Superior temporal gyrus (tissue), 1 donor: ENCODE measurements at regions not wholly inside any gene's neighbourhood (a gene's known extent, or its start where the extent isn't known, plus 50 kb on each side); places are given as distances from the start of the nearest gene placed in this dataset.

ENCODE experiments used
- DNase-seq: peaks from one replicate; pipeline ENCODE4 v3.0.0-alpha.2; 2016; ENCODE audit errors: extremely low spot score

DNA sequence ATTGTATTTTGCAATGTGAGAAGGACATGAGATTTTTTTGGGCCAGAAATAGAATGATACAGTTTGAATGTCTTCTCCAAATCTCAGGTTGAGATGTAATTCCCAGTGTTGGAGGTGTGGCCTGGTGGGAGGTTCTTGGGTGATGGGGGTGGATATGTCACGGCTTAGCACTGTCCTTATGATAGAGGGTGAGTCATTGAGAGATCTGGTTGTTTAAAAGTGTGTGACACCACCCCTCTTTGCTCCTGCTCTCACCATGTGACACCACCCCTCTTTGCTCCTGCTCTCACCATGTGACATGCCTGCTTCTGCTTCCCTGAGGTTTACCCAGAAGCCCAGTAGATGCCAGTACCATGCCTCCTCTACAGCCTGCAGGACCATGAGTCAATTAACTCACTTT is 1226.9 kb downstream of the PCDH7 start:
- no peak for DNase-seq

DNA sequence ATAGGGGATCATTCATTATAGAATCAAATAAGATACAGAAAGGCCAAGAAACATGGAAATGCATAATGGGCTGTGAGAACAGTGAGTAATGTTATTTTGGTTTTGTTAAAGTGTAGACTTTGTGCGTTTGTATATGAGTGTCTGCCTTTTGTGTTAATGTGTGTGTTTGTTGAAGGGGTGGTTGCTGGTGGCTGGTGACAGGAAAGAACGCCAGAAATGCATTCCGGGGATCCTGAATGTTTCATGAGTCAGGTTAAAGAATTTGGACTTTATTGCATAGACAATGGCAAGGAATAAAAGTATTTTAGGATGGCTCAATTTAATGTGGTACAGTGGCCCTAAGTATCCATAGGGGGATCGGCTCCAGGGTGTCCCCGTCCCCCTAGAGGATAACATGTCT is 1228.9 kb downstream of the PCDH7 start:
- no peak for DNase-seq

DNA sequence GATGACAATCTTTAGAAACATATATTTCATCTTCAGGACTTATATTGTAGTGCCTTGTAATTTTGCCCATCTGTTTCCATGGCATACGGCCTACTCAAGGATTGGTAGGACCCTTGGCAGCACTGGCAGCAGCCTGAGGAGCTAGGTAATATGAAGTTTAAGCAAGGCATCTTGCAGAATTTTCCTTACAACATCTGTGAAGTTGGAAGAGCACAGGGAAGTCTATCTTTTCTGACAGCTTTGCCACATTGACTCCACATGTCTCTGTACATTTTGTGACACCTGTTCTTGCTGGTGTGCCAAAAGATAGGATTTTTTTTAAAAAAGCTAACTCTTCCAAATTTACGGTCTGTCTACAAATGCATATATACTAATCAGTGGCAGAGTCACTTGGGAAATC is 1235.2 kb downstream of the PCDH7 start:
- no peak for DNase-seq

DNA sequence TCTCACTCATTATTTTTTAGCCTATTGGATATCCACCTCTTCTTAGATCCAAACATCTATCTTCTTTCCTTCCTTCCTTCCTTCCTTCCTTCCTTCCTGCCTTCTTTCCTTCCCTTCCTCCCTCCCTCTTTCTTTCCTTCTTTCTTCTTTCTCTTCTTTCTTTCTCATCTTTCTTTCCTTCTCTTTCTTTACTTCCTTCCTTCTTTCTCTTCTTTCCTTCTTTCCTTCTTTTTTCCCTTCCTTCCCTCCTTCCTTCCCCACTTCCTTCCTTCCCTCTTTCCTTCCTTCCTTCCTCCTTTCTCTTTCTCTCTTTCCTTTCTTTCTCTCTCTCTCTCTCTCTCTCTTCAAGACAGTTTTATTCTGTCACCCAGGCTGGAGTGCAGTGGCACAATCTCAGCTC is 1239.8 kb downstream of the PCDH7 start:
- no peak for DNase-seq

DNA sequence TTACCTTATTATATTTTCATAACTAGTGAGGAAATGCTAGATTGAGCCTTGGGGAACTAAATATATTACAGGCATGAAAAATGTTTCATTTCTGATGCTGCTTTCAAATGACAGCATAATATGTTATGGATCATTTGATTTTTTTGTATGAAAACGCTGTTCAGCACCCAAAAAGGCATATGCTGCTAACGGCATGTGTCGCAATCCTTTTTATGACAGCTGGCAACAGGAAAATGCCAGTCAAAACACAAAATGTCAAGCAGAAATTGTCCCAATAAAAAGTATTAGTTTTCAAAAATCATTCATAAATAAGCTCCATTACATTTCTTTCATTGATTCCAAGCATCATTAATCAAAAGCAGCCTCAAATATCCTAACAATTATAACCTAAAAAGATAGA is 1244.5 kb downstream of the PCDH7 start:
- no peak for DNase-seq

DNA sequence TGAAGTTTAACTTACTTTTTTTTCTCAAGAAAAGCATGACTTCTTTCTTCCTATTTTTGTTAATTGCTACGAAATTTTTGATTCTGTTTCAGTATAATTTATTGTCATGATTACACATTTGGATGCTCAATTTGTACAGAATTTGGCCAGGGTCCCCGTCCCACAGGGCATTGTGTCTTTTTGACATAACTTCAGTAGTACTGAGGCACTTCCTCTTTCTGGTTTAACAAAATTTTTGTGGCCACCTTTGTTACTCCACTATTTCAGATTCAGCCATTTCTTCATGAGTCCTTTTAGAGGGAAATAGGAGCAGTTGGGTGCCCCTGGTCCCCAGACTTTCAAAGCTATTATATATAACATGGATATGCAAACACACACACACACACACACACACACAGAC is 1248.7 kb downstream of the PCDH7 start:
- DNase-seq = no peak

DNA sequence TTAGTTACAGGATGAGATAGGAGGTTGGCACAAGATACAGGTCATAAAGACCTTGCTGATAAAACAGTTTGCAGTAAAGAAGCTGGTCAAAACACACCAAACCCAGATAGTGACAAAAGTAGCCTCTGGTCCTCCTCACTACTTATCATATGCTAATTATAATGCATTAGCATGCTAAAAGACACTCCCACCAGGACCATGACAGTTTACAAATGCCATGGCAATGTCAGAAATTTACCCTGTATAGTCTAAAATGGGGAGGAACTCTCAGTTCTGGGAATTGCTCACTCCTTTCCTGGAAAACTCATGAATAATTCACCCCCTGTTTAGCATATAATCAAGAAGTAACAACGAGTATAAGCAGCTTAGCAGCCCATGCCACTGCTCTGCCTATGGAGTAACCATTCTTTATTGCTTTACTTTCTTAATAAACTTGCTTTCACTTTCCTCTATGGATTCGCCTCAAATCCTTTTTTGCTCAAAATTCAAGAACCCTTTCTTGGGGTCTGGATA is 1254.4 kb downstream of the PCDH7 start:
- no peak for DNase-seq

DNA sequence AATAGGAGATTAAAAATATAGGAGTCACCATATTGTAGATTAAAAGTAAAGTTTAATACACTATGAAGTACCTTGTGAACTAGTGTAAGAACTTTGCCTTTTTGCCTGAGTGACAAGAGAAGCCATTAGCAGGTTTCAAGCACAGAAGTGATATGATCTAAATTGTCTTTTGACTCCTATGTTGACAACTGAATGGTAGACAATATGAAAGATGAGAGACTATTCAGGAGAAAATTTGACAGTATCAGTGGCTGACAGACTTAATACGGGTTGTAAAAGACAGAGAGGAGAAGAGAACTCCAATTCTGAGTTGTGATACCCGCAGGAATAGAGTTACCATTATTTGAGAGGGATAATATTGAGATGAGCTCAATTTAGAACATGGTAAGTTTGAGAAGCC is 1259.8 kb downstream of the PCDH7 start:
- DNase-seq = no peak

DNA sequence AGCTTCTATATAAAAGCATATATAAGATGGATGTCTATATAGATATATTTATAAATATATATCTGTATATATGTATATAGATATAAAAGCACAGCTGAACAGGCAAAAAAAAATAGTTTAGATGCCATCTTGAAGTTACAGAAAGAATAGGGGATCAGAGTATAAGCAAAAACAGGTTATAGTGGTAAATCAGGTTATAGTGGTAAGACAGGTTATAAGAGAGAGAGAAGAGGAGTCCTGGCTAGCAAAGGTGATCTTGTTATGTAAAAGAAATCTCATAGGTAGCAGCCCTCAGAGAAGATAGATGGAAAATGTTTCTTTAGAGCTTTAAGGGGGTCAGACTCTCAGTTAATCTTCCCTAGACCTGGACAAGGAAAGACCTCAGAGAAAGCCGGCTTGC is 1263.1 kb downstream of the PCDH7 start:
- DNase-seq = no peak

DNA sequence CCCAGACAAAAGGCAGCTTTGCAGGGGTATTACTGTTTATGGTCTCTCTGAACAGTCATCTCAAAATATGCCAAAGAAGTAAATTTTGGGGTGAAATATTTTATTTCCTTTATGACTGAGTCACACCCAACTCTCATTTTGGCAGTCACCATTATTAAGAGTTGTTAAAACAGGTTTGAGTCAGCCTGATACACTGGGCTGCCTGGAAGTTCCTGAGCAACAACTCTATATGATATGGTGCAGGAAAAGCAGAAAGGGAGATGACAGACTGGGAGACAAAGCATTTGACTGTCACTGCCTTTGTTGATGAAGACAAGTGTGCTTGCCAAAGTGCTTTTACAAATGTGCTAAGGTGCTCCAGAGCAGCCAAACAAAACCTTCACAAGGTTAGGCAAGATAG is 1263.5 kb downstream of the PCDH7 start:
- no peak for DNase-seq

DNA sequence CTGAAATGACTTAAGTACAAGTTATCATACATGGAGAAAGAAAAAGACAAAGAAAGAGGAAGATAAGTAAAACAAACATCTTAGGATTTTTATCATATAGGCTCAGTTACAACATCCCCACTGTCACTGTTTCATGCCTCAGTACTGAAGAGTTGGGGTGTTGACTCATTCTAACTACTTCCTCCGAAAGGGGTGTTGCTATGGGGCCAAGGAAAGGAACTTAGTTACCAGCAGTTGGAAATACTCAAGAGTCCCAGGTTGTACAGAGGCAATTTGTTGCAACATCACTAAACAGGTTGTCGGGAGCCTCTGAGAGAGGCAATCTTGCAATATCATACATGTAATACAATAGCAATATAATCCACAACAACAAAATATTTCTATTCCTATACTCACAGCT is 1264.7 kb downstream of the PCDH7 start:
- DNase-seq = no peak

DNA sequence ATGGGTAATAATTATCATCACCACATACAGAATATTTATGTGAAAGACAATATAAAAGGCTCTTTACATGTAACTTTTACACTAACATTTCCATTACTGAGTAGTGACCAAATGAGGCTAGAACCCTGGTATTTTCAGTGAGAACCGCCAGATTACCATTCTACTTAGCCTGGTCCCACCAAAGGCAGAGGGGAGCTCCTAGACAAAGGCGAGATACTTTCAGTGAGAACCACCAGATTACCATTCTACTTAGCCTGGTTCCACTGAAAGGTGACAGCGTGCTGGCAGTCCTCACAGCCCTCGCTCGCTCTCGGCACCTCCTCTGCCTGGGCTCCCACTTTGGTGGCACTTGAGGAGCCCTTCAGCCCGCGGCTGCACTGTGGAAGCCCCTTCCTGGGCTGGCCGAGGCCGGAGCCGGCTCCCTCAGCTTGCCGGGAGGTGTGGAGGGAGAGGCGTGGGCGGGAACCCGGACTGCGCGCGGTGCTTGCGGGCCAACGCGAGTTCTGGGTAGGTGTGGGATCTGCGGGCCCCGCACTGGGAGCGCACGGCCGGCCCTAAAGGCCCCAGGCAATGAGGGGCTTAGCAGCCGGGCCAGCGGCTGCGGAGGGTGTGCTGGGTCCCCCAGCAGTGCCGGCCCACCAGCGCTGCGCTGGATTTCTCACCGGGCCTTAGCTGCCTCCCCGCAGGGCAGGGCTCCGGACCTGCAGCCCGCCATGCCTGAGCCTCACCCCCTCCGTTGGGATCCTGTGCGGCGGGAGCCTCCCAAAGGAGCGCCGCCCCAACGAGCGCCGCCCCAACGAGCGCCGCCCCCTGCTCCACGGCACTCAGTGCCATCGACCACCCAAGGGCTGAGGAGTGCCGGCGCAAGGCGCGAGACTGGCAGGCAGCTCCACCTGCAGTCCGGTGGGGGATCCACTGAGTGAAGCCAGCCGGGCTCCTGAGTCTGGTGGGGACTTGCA is 1276.1 kb downstream of the PCDH7 start:
- no peak for DNase-seq

DNA sequence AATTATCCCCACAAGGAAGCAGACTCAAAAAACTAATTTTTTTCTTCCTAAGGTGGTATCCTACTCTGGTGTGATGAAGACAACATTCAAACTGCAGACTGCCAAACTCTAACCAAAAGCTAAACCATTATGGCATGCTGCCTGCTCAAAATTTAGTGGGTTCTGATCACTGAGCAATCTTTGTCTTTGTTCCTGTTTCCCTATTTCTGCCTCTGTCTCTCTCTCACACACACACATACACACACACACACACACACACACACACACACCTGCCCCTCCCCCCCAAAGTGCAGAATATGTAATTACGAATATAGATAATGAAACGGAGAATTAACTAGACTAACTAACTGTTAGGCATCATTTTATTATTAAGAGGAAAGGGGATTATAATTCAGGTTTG is 1278.6 kb downstream of the PCDH7 start:
- no peak for DNase-seq

DNA sequence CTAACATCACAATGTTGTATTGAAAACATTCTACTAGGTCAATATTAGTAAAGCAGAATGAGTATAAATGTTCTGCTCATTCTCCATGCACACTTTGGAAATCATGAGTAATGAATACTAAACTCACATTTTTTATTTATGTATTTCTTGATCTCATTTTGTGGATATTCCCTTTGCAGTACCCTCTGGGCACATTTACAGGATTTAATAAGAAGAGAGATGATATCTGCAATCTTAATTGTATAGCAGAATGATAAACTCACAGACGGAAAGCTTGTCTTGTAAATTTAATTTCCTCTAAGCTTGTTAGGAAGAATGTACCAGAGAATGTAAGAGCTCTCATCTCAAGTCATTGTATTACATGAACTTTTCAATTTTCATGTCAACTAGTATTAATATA is 1279.7 kb downstream of the PCDH7 start:
- DNase-seq = no peak

DNA sequence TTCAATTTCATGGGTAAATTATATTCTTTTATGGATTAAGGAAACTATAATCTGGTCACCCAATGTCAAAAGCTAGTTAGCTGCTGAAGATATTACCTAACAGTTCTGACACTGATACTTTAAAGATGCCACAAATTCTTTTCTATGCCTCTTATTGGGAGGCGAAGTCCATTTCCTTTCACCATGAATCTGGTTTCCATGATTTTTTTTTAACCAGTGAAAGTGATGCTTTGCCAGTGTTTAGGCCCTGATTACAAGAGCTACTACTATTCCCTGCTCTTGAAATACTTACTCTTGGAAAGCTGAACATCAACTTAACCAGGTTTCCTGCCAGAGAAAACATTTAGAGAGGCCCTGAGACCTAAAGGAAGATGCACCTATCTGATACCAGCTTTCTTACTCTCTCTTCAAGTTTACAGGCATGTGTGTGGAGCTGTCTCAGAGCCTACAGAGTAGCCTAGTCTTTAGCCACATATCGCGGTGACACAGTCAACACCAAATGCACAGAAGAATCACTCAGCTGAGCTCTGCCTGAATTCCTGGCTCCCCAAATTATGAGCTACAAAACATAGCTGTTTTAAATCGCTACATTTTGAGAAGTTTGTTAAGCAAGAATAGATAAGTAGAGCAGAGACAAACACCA is 1280.8 kb downstream of the PCDH7 start:
- DNase-seq = no peak

DNA sequence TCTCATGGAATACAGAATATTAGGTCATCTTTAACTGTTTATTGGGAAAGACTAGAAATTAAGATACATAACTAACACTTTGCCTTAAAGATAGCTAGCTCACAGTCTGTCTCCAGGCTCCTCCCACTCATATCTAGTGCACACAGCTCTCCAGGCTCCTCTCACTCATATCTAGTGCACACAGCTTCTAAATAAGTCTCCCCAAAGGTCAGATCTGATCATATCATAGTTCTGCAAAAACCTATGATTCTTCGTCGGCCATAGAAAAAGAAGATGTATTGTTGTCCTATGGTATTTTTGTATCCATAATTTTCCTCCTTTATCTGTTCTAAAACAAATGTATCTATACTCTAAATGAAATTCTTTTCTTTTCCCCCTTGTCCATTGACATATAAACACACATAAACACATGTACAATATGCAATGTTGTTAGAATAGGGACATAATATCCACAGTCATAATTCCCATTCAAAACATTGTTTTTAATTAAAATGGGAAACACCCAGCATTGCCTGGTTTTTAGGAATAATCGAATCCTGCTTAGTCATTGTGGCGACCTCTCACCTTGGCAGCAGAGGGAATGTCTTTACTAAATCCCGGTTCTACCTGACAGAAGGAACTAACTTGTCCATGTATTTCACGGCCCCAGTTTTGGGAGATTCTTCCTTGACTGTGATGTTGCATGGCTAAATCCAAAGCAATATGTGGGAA is 1282.0 kb downstream of the PCDH7 start:
- no peak for DNase-seq

DNA sequence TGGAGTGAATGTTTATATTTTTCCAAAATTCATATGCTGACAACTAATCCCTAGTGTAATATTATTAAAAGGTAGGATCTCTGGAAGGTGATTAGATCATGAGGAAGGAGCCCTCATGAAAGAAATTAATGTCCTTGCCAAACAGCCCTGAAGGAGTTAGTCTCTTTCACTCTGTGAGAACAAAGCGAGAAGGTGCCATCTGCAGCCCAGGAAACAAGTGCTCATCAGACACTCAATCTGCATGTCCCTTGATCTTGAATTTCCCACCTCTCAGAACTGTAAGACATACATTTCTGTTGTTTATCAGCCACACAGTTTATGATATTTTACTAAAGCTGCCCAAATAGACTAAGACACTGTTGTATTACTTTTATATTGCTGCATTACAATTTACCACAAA is 1283.4 kb downstream of the PCDH7 start:
- DNase-seq = no peak

DNA sequence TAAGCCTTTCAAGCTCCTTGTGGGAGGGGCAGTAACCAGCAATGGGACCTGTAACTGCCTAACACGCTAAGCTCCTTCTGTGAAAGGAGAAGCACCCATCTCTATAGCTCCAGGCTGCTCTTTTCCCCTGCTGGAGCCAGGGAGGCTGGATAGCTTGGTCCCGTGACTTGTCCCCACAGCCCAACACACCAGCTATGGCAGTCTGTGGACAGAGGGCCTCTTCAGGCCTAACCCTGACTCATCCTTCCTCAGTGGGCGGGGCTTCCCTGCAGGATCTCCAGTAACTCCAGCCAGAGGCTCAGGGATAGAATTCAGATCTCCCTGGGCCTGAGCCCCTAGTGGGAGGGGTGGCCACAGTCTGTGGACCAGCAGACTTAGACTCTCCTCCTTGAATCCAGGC is 1290.1 kb downstream of the PCDH7 start:
- DNase-seq = no peak

DNA sequence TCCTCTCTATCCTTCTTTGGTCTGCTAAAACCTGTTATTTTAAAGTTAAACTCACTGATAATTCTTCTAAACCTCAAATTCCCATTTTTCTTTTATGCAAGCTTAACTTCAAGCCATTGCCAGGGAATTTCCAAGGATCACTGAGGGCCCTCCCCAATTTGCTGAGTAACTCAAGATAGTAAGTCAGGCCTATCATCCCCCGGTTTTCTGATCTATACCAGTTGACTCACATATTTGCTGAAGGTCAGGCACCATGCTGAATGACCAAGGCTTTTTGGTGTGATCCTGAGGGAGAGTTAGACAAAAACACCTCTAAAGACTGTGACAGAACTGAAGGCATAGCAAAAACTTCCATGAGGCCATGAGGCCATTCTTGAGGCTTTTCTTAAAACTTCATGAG is 1301.9 kb downstream of the PCDH7 start:
- DNase-seq = no peak

DNA sequence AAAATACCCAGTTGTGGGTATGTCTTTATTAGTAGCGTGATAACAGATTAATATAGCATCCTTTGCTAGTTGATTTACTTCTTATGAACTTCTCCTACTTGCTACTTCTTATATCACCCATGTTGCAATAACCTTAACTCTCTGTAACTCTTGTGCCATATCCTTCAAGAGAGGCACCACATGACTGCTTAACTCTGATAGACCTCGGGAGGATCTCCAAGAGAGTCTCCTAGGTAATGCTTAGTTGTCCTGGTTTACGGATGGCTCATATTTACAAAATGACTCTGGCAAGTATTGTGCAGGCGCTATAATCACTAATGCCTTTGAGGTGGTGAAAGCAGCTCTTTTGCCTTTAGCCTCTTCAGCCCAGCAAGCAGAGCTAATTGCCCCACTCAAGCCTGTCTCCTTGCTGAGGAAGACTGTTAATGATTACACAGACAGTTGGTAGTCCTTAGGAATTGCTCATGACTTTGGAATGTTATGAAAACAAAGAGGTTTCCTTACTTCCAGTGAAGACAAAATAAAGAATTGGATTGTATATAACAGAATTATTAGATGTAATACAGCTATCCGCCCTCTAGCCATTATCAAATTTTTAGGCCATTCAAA is 1305.8 kb downstream of the PCDH7 start:
- DNase-seq = no peak

DNA sequence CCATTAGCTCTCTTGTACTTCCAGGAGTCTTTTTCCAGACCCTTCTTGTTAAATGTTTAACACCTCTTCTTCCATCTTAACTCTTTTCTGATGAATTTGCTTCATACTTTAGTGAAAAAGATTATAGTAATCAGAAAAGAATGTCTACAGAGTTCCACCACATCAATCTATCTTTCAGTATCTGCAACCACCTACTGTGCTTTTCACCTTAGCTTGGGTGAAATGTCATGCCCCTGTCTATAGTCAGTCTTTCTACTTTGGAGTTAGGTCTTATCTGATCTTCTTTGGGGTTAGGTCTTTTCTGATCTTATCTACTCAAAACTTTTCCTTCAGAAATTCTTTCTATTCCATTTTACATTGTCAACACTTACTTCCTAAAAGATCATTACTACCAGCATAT is 1310.2 kb downstream of the PCDH7 start:
- DNase-seq = no peak

DNA sequence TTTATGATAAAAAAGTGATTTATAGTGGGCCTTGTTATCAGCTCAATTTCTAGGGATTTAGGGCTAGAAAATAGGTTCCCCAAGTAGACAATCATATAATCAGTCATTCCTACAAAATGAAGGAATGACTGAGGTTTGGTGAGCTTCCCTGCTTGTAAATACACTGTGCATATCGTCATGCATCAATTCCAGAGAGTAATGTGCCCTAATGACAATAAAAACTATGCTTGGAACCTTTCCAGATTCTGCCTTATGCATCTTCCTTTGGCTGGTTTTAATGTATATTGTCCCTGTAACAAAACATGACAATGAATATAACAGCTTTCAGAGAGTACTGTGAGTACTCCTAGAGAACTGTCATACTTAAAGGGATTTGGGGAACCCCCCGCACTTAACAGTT is 1310.9 kb downstream of the PCDH7 start:
- DNase-seq = no peak
